HPDE6-E6E7 (cell line): ENCODE measurements at regions not wholly inside any gene's neighbourhood (a gene's known extent, or its start where the extent isn't known, plus 50 kb on each side); places are given as distances from the start of the nearest gene placed in this dataset.

Experiments used
- DNase-seq: peaks from one replicate; pipeline ENCODE4 v3.0.0; 2011; ENCODE audit warnings: missing footprints; ENCODE audit errors: extremely low spot score

DNA sequence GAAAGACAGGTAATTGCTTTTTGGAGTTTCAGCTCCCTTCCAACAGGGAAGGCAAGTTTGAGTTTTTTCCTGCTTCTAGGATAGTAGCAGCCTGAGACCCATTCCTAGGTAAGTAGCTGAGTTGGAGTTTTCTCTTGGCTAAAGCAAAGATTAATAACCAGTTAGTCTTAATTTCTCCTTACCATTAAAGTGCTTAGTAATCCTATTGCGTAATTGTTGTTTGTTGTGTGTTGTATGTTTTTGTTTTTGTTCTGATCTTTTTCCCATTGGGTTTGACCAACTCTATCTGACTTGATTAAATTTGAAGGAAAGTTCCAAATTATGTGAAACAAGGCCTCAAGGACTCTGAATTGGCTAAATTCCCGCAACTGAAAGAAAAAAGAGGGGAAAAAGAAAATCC, 83.5 kb downstream of the TBX22 start:
- no peak for DNase-seq

DNA sequence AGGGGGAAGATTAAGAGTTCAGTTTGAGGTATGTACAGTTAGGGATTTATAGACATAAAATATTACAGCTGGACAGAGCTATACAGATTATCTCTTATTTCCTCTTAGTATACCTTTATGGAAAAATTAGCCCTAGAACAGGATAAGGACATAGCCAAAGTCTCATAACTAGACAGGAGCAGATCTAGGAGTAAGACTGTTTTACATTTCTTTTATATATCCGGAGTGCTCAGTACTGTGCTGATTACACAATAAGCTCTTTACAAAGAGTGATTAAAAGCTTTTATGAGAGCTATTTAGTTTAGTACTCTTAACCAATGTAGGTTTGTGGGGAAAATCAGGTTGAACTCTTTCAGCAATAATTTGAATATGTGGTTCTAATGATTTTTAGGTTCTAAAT, 105.8 kb downstream of the TBX22 start:
- no peak for DNase-seq

DNA sequence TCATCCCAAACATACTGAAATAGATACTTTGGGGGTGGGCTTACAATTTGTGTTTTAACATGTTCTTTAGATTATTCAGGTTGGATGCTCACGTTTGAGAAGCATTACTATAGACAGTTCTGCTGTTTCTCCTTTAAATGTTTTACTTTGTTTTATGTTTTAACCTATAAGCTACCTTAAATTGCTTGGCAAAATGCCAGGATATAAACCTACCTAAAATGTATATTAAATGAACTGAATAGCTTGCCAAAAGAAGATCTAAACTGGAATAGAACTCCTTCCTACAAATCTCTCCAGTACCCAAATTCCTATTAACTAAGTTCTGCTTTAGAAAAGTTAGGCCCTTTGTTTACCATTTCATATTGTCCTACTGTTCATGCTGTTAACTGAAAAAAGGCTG, 124.4 kb downstream of the TBX22 start:
- no peak for DNase-seq

DNA sequence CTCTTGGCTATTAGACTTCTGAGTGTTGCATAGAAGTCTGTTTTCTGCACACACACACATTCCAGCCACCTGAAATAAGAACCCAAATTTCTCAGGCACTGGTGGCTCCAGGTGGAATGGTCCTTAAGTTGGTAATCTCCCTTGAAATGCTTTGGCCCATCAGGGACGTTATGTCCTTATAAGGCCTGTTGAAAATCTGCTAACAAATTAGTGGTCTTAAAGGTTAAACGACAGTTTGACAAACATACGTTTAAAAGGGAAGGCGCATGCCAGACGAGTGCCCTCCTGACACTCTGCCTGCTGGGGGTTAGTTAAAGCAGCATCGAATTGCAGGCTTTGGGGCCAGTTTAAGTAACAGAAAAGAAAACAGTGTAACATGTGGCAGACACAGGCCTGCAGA, 125.0 kb downstream of the TBX22 start:
- DNase-seq: no peak

DNA sequence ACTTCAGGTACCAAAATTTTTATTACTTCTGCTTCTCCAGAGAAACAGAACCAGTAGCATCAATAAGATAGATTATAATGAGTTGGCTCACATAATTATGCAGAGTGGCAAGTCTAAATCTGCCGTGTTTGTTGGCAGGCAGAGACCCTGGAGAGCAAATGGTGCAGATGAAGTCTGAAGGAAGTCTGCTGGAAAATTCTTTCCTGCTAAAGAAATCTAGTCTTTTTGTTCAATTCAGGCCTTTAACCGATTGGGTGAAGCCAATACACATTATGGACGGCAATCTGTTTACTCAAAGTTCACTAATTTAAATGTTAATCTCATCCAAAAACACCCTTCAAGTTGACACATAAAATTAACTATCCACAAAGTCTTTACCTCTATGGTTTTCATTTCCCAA, 156.0 kb downstream of the TBX22 start:
- DNase-seq: no peak

DNA sequence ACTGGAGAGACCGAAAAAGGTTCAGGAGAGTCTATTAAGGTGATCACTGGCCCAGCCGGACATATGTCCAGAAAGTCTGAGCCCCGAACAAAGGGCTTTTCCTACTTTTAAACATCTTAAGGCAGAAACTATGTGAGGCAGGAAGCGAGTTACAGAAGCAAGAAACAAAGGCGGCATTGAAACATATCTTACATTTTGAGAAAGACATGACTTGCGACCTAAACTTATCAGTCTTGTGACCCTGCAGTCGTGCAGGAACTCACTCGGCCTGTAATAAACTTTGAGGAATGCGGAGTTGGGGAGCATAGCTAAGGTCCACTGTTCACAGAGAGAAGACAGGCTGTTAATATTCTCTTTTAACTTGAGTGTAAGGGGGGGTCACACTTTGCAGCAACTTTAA, 158.7 kb downstream of the TBX22 start:
- no peak for DNase-seq

DNA sequence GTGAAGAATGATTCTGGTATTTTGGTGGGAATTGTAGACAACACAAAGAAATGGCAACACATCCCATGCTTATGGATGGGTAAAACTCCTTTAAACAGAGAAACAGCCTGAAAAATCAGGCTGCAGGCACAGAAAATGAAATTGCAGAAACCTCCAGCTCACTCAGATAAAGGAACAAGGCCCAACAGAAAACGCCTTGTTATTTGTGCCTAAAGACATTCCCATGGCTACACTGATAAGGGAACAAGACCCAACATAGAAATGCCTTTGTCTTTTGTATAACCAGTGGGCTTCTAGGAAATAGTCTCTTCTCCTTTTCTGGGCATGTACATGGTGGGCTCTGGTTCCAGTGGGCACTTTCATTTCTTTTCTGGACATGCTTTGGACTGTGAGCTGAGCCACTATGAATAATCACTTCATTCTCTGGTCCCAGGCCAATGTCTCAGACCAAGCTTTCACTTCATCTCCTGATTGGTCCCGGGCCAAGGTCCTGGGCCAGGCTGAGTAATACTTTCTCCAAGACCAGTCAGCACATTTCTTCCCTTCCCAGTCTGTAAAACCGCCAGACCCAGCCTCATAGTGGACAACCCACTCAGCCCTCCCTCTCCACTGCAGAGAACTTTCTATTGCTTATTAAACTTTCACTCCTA, 160.5 kb downstream of the TBX22 start:
- no peak for DNase-seq

DNA sequence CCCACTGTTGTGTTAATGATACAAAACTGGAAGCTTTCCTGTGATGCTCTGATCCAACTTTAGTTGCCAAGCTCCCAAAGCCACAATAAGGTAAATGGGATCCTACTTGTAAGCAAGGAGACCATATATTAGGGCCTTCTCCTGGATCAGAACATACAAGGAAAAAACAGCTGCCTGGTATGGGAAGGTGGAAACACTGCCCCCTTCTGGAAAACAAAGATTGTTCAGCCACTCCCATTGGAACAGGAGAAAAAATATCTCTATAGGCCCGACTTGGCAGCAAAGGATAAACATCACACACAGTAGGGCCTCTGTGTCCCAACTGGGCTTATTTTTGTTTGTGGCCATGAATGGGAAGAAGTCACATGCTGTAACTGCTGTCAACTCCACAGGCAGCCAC, 166.5 kb downstream of the TBX22 start:
- DNase-seq: no peak

DNA sequence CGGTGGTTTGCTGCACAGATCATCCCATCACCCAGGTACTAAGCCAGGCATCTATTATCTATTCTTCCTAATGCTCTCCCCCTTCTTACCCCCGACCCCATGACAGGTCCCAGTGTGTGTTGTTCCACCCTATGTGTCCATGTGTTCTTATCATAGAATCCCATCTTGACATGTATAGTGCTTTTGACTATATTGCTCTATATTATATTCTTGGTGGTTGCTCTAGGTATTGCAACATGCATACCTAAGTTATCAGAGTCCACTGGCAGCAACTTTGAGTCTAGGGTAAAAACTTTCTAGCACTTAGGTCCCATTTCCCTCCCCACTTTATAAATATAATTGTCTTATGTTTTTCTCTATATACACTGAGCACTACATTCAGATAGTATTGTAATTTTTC, 170.3 kb downstream of the TBX22 start:
- DNase-seq: no peak

DNA sequence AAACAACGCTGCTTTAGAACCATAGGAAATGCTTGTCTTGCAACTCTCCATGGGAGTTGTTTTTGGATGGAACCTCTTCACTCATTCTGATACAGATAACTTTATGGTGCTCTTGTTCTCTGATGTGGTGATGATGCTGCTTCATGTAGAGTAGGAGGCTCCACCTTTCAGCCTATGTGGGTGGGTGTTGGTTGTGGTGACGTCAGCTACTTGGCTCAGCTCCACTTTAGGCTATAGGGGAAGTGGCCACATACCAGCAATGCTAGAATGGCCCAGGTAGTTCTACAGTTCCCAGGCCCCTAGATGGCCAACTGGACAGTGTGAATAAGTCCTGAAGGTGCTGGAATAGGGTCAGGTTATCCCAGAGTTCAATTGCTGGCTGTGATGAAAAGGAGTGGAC, 192.1 kb downstream of the TBX22 start:
- no peak for DNase-seq

DNA sequence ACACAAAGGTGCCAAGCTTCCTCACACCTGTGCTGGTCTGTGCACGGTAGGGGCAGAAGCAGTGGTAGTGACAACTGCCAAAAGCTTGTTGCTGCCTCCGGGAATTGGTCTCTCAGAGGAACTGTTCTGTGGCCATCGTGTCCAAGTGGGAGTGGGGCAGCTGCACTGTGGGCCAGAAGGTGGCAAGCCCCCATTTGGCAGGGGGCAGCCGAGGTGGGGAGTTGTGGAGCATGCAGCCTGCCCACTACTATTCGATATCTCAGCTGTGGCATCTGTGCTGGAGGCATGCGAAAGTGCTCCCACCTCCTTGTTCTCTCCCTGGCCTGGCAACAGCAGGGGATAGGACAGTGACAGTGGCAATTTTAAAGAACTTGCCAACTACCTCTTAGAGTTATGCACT, 192.8 kb downstream of the TBX22 start:
- no peak for DNase-seq

DNA sequence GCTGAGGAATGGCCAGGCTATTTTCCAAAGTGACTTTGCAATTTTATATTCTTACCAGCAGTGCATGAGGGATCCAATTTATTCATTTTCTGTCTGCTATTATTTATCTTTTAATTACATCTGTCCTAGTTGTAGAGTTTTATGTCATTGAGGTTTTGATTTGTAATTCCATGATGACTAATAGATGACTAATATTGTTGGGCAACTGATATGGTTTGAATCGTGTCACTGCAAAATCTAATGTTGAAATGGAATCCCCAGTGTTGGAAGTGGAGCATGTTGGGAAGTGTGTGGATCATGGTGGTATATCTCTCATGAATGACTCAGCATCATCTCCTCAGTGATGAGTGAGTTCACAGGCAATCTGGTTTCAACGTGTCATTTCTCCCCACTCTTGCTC, 201.5 kb downstream of the TBX22 start:
- DNase-seq: no peak

DNA sequence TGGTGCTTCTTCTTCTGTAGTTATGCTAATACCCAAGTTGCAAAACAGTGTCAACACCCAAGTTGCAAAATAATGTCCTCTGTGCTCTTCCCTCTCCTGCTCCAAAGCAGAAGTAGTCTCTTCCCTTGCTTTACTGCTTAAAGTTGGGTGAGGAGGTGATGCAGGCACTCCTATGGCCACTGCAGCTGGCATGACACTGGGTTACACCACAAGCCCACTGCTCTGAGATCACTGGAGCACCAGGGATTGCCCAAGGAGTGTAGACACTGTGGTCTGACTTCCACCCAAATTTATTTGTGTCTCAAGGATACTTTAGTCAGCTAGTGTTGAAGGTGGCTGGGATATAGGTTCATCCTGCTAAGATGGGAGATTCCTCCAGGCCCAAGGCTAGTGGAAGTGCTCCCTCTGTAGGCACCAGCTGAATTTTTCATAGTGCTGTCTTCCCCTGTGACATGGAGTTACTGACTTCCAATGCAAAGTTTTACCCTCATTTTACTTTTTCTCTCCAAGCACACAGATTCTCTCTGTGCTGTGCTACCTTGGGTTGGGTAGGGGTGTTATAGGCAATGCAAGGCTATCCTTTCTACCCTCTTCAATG, 196.2 kb upstream of the TENT5D start:
- no peak for DNase-seq

DNA sequence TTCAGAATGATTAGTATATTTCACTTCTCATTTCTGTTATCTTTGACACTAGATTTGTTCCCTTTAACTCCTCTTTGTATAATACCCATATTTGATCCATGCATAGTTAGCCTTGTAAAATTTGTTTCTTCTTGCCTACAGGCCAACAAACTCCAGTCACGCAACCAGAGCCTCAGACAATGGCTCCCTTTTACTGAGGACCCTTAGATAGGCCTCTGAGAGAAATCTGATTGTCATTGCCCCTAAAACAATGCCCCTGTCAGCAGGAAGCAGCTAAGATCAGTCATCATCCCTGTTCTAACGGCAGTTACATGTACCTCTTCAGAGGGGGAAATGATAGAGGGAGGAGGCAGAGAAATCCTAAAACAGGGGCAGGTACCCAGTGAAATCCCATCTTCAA, 190.6 kb upstream of the TENT5D start:
- no peak for DNase-seq

DNA sequence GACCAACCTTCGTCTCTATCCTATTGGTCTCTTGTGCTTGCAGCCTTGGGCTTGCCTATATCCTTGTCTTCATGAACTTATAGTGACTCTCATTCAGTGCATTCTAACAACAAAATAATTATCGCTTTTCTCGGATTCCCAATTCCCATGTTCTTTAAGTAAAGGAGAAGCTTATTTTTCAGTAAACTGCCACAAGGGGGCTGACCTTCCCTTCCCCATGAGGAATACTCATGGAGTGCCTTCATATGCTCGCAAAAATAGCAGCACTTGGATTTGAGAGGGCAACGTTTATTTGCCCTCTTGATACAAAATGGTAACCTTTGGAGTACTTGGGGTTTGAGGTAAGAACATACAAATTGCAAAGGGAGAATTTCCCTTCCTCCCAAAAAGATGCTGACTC, 183.2 kb upstream of the TENT5D start:
- no peak for DNase-seq

DNA sequence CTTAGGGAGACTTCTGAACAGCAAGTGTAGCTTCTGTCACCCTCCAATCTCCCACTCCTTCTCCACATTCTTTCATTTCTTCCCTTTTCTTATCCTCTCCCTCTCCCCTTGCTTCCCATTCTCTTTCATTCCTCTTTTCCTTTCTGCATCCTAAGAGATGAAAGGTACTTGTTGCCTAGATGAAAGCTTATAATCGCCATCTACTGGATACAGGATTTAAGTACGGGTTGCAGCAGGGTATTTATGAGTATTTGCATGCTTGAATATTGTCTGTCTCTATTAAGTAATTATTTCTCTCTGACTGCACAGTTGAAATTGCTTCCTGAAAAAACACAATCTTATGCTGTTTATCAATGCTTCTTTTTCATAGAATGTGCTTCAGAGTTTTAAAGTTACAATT, 174.0 kb upstream of the TENT5D start:
- no peak for DNase-seq

DNA sequence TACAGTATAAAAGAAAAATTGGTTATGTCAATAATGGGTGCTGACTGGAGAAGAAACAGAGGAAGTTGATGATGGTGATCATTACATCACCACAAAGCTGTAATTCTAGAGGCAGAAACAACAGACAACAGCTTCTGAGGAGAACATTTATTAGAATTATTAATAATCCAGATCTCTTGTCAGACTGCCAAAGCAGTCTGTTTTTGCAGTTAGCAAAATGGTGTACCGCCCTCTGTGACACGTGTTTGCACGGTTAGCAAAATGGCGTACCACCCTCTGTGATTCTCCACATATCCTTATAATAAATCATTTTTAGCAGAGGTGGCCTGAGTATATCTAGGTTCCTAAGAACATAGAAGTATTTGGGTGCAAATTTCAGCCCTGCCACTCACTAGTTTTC, 154.0 kb upstream of the TENT5D start:
- no peak for DNase-seq

DNA sequence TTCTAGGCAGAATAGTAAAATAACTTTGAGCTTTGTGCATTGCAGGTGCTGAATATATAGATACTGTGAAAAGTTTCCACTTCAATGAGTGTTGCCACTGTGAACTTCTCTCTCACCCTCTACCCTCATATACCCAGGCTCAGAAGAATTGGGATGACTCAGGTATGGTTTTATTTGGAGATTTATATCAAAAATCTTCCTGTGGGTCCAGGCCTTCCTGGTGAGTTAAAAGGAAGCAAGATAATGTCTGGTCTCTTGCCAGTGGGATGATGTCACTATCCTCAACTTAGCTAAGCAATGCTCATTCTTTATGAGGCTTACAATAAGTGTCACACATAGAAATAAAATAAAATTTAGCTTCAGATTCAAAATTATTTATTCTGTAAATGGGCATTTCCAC, 153.3 kb upstream of the TENT5D start:
- no peak for DNase-seq

DNA sequence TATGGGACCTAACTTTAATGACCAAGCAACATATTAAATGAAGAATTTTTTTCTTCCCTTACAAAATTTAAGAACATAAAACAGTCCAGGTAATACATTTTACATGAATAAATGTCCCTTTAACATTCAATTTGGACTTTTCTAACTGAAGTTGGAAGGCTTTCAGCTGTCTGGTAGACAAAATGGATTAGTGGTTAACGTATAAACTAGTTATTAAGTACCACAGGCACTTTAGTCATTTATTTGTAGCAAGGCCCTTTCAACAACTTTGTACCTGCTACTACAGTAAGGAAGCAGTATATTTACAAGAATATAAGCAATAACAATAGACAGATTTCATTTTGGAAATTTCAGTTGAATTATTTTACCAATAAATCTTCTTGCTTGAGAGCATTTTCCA, 152.5 kb upstream of the TENT5D start:
- DNase-seq: no peak

DNA sequence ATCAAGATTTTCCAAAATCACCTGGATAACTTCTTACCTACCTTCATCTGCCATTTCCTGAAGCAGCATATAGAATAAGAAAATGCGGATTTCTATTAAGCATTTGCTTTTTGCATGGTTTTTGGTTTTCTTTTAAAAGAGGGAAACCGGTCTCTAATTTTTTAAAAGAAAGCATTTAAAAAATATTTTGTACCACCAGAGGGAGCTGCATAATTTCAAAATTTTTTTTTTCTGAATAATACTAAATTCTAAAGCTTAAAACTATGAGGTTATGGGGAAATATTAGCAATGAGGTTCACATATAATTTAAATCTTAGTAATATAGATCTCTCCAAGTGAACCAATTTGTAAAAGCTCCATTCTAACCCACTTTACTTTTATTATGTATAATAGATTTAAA, 137.7 kb upstream of the TENT5D start:
- no peak for DNase-seq

DNA sequence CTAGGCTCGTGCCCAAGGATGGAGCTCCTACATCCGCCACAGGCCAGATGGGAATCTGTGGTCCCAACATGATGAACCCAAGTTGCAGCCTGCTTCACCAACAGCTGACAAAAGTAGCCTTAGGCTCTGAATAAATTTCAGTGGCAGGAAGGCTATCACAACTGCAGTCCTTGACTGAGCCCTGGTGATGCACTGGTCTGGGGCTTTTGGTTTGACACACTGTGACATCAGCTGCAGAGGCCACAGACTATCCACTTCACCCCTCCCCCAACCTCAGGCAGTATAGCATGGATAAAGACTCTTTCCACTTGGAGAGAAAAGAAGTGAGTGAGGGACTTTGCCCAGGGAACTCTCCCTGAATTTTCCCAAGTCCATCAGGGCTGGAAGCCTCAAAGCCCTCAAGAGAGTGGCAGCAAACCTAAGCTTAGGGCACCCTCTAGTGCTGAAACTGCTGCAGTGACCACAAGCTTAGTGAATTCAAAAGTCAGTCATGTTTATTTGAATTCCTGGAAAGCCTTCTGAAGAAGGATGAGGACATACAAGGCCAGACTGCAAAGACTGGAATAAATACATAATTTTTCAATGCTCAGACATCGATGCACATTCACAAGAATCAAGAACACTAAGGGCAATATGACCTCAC, 135.0 kb upstream of the TENT5D start:
- DNase-seq: peak; percentile 2

DNA sequence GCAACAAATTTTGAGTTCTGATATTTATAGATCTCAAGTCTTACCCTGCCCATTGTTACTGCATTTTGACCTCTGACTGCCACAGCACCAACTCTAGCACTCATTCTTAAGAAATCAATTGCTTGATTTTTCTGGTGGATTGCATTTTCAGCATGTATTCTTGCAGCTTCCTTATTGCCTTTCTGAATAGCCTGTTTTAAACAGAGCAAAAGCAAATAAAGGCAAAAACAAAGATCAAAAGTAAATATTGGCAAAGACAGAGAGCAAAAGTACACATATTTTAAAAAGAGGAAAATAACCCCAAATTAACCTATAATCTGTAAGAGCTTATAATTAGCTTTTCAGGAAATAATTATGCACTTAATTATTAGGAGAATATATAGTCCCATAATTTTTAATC, 129.4 kb upstream of the TENT5D start:
- DNase-seq: no peak

DNA sequence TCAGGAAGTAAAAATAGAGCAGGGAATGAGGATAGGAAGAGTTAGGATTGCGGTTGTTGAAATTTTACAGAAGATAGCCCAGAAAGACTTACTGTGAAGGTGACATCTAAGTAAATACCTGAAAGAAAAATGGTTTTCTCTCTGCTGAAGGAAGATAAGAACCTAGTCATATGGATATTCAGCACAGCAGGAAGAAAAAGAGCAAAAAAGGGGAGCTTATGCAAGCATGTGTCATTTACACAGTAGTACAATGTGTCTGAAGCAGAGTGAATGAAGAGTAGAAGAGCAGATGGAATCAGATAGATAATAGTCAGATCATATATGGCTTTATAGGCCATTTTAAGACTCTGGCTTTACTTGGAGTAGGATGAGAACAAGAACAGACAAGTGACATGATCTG, 126.9 kb upstream of the TENT5D start:
- DNase-seq: no peak

DNA sequence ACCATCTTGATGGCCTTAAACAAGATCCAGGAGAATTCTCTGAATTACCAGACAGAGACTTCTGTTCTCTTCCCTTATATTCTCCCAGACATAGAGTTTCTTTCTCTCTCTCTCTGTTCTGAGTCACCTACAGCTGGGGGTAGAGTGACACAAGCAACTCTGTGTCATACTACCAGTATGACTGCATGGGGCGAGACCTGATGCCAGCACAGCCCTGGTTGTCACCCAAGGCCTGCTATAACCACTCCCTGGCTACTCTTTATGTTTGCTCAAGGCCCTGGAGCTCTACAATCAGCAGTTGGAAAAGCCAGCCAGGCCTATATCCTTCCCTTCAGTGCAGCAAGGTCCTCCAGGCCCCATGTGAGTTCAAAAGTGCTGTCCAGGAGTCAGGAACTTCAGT, 114.2 kb upstream of the TENT5D start:
- no peak for DNase-seq
